Gastroesophageal sphincter (tissue), 4 donors: ENCODE measurements at regions not wholly inside any gene's neighbourhood (a gene's known extent, or its start where the extent isn't known, plus 50 kb on each side); places are given as distances from the start of the nearest gene placed in this dataset.
A peak's percentile ranks its signal among the peaks of the same experiment; 100 is the strongest.

ENCODE experiments used
- ATAC-seq: fragments of 150-250 bp; one replicate; pipeline ENCODE4 v1.9.1; 2016; ENCODE audit warnings: mild to moderate bottlenecking, moderate library complexity
- H3K27ac ChIP-seq, 4 donors: fragments of 200-600 bp; sonication (generic) in 3 of 4; 1 replicate in 3 of 4; 2 replicates in 1 of 4; pipeline ENCODE4 v1.5.1; 2016 to 2019
- H3K27me3 ChIP-seq: fragments of 200-600 bp; sonication (generic); one replicate; pipeline ENCODE4 v1.5.1; 2019
- H3K36me3 ChIP-seq, 2 donors: fragments of 200-600 bp; sonication (generic); one replicate each; pipeline ENCODE4 v1.5.1; 2019; ENCODE audit warnings: control low read depth in 1 of 2
- H3K4me1 ChIP-seq, 3 donors: fragments of 200-600 bp; sonication (generic); 1 replicate in 2 of 3; 2 replicates in 1 of 3; pipeline ENCODE4 v1.5.1; 2016 to 2019; ENCODE audit warnings: control low read depth in 2 of 3
- H3K4me3 ChIP-seq, 2 donors: fragments of 200-600 bp; sonication (generic); one replicate each; pipeline ENCODE4 v1.5.1; 2019; ENCODE audit warnings: mild to moderate bottlenecking in 1 of 2, moderate library complexity in 1 of 2
- H3K9me3 ChIP-seq, 3 donors: fragments of 200-600 bp; sonication (generic); one replicate each; pipeline ENCODE4 v1.5.1; 2017 to 2019; ENCODE audit warnings: control low read depth in 2 of 3
- EP300 ChIP-seq: sonication (generic); formaldehyde crosslinking; IDR thresholded peaks from one replicate; pipeline ENCODE4 v1.6.1; 2017; ENCODE audit warnings: antibody characterized with exemption, mild to moderate bottlenecking
- POLR2A ChIP-seq, 2 donors: fragments of 450-650 bp; IDR thresholded peaks; one replicate each; pipeline ENCODE4 v1.6.1; 2017; ENCODE audit warnings: antibody characterized with exemption in 2 of 2, mild to moderate bottlenecking in 2 of 2, moderate library complexity in 1 of 2
- POLR2AphosphoS5 ChIP-seq: sonication (generic); formaldehyde crosslinking; IDR thresholded peaks from one replicate; pipeline ENCODE4 v1.6.1; 2017; ENCODE audit warnings: antibody characterized with exemption
- WGBS, 2 donors: methylation state at CpG; one replicate each; pipeline ENCODE4 v1.1.5; 2018; ENCODE audit warnings: low coverage in 1 of 2; 5-methylcytosine and 5-hydroxymethylcytosine counted together
- TF ChIP-seq, protein P1 (sequence below), 4 experiments: fragments of 200-600 bp in 2 of 4; fragments of 450-650 bp in 2 of 4; sonication (generic) in 1 of 4; IDR thresholded peaks; one replicate each; pipeline ENCODE4 v1.5.1; 2017 to 2019; ENCODE audit warnings: antibody characterized with exemption in 4 of 4, mild to moderate bottlenecking in 2 of 4, moderate library complexity in 2 of 4

DNA sequence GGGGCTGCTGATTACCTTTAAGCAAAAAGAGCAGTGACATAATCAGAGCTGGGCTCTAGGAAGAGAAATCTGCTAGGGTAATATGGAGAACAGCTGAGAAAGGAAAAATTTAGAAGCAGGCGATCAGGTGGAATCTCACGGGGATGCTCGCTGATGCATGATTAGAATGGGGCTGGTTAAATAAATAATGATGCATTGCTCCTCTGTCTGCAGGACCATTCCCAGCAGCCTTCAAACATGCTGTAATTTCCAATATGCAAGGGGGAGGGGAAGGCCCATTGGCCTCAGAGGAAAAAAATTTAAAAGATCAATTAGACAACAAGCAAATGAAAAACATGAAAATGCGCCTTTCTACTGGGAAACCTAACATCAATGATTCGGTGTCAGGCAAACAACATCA, 65.6 kb upstream of the C10orf90 start:
- no peaks in the 10 kb centered on the region for H3K4me1 ChIP-seq
- ATAC-seq: no peak
- WGBS, 2 donors: 87 to 92% methylated on average over 5 of the region's 5 CpGs
- no peak for TF ChIP-seq POLR2AphosphoS5
- H3K27ac ChIP-seq: no peak overlapping the region
- peaks cover 16% of the 10 kb centered on the region for H3K27me3 ChIP-seq
- H3K36me3 ChIP-seq: no peaks in the 10 kb centered on the region
- H3K9me3 ChIP-seq: no peaks in the 10 kb centered on the region
- no peak overlapping the region for H3K4me3 ChIP-seq

DNA sequence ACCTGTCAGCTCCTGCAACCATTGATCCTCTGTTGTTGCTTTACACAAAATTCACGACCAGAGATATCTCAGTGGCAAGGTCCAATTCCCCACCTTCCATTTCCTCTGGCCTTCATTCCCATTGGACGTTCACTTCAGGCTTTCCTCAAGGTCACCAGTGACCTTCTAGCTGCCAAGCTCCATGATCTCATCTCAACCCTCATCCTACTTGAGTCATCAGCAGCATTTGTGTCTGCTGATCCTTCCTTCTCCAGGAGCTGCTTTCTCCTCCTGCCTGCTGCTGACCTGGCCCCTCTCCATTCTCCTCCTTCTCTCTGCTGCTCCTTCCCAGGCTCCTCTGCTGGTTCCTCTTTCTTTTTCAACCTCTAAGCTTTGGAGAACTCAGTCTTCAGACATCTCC, 66.2 kb upstream of the C10orf90 start:
- TF ChIP-seq EP300: no peak
- TF ChIP-seq, protein P1, sequence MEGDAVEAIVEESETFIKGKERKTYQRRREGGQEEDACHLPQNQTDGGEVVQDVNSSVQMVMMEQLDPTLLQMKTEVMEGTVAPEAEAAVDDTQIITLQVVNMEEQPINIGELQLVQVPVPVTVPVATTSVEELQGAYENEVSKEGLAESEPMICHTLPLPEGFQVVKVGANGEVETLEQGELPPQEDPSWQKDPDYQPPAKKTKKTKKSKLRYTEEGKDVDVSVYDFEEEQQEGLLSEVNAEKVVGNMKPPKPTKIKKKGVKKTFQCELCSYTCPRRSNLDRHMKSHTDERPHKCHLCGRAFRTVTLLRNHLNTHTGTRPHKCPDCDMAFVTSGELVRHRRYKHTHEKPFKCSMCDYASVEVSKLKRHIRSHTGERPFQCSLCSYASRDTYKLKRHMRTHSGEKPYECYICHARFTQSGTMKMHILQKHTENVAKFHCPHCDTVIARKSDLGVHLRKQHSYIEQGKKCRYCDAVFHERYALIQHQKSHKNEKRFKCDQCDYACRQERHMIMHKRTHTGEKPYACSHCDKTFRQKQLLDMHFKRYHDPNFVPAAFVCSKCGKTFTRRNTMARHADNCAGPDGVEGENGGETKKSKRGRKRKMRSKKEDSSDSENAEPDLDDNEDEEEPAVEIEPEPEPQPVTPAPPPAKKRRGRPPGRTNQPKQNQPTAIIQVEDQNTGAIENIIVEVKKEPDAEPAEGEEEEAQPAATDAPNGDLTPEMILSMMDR (IDR thresholded peaks at IDR 0.05): no peak
- TF ChIP-seq POLR2AphosphoS5: no peak
- no peak for TF ChIP-seq POLR2A (IDR thresholded peaks at IDR 0.05)
- Histone ChIP-seq H3K27me3 (peaks cover 18% of the 10 kb centered on the region), H3K36me3 (no peaks in the 10 kb centered on the region), H3K4me3 (no peak overlapping the region), H3K27ac (no peak overlapping the region), H3K9me3 (no peaks in the 10 kb centered on the region), H3K4me1 (no peaks in the 10 kb centered on the region)
- WGBS, 2 donors: 65% methylated on average over 2 of the region's 2 CpGs; no CpG with 5 or more reads in 1 of the 2 donors
- no peak for ATAC-seq

DNA sequence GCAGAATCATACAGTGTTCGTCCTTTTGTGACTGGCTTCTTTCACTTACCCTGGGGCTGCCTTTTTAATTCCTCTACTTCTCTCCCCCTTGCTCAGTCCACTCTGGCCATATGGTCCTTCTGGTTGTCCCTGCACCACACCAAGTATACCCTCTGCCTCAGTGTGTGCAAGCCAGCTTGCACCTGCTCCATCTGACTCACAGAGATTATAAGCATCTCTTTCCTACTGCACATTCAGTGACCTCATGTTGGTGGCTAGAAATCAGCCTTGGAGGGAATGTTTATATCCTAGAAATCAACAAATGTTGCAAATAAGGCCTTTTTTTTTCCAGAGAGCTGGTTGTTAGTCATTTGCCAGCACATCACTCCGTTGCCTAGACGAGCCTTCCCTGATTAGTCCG, 67.5 kb upstream of the C10orf90 start:
- TF ChIP-seq POLR2A (IDR thresholded peaks at IDR 0.05) (no peak), EP300 (no peak), POLR2AphosphoS5 (no peak)
- TF ChIP-seq, protein P1 (IDR thresholded peaks at IDR 0.05): no peak
- no peak overlapping the region for H3K27ac ChIP-seq
- WGBS, 2 donors: 89 to 90% methylated on average over 3 to 4 of the region's 4 CpGs
- no peaks in the 10 kb centered on the region for H3K4me1 ChIP-seq
- peaks cover 17% of the 10 kb centered on the region for H3K27me3 ChIP-seq
- no peak overlapping the region for H3K4me3 ChIP-seq
- no peaks in the 10 kb centered on the region for H3K36me3 ChIP-seq
- H3K9me3 ChIP-seq: no peaks in the 10 kb centered on the region
- ATAC-seq: no peak

DNA sequence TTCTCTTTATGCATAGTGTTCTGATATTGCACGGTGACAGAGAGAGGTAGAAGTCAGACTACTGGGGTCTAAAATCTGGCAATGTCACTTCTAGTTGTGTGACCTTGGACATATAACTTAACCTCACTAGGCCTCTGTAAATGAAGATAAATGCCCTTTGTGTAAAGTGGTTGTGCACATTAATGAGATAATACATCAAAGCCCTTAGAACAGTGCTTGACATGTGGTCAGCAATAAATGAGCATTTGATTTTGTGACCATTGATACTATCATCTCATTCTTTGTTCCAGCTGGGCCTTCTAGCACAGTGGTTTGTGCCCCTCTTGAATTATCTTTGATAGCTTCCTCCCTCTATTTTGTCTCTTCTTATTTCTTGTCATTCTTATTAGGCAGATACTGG, 74.1 kb upstream of the C10orf90 start:
- no peak for ATAC-seq
- H3K36me3 ChIP-seq: no peaks in the 10 kb centered on the region
- H3K9me3 ChIP-seq: no peaks in the 10 kb centered on the region
- no peaks in the 10 kb centered on the region for H3K4me1 ChIP-seq
- H3K4me3 ChIP-seq: no peak overlapping the region
- H3K27ac ChIP-seq: no peak overlapping the region
- peaks cover 5% of the 10 kb centered on the region for H3K27me3 ChIP-seq
- WGBS, 2 donors: no CpG with 5 or more reads among the region's 1 CpG
- TF ChIP-seq POLR2AphosphoS5 (no peak), POLR2A (IDR thresholded peaks at IDR 0.05) (no peak)
- TF ChIP-seq, protein P1 (IDR thresholded peaks at IDR 0.05): no peak

DNA sequence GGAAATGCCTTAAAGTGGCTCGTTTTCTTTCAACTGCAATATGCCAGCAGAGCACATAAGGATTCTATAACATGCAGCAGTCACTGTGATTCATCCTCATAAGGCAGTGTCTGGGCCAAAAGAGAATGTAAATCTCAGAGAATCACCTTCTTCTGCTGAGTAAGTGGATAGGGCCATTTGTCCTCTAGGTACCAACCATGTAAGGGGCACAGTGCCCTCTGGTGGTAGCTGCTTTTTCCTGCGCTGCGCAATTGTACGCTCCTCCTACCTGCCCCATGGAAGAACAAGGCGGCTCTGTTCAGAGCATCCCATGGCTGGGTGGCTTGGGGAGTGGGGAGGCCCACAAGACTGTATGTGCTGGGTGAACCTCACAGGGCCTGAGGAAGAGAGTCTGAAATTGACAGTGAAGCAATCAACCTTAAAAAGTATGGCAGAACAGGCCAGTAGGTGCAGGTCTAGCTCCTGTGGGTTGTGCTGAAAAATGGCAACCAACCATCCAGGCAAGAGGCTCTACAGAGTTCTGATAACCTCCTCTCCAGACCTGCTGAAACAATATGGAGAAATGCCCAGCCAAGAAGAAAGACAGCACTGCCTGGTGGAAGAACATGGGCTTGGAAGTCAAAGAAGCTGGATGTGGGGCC, 78.6 kb upstream of the C10orf90 start:
- 0% methylated on average over 1 of the region's 5 CpGs; no CpG with 5 or more reads in 1 of the 2 donors for WGBS, 2 donors
- Histone ChIP-seq H3K27ac (no peak overlapping the region), H3K4me3 (no peak overlapping the region), H3K36me3 (no peaks in the 10 kb centered on the region), H3K4me1 (no peaks in the 10 kb centered on the region), H3K9me3 (no peaks in the 10 kb centered on the region), H3K27me3 (no peaks in the 10 kb centered on the region)
- no peak for ATAC-seq
- TF ChIP-seq, protein P1 (IDR thresholded peaks at IDR 0.05): peak in 3 of 4 experiments; percentile 7 to 70 (median 37)
- no peak for TF ChIP-seq POLR2A (IDR thresholded peaks at IDR 0.05)
